ENCODE measurements at regions not wholly inside any gene's neighbourhood (a gene's known extent, or its start where the extent isn't known, plus 50 kb on each side); places are given as distances from the start of the nearest gene placed in this dataset.

DNA sequence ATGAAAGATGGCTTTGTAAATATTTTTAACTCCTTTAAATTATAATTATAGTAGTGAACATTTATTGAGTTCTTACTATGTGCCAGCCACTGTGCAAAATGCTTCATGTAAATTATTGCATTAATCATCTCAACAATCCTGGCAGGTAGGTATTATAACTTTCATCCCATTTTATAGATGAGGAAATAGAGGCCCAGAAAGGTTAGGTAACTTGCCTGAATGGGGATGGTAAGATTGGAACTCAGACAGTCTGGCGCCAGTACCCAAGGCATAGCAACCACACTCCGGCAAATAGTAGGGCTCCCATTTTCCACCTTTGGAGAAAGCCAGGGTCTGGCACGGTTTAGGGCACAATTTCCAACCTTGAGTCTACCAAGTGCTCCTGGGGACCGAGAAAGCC lies 129.8 kb downstream of the VEGFA start:
- TF ChIP-seq, protein P1, sequence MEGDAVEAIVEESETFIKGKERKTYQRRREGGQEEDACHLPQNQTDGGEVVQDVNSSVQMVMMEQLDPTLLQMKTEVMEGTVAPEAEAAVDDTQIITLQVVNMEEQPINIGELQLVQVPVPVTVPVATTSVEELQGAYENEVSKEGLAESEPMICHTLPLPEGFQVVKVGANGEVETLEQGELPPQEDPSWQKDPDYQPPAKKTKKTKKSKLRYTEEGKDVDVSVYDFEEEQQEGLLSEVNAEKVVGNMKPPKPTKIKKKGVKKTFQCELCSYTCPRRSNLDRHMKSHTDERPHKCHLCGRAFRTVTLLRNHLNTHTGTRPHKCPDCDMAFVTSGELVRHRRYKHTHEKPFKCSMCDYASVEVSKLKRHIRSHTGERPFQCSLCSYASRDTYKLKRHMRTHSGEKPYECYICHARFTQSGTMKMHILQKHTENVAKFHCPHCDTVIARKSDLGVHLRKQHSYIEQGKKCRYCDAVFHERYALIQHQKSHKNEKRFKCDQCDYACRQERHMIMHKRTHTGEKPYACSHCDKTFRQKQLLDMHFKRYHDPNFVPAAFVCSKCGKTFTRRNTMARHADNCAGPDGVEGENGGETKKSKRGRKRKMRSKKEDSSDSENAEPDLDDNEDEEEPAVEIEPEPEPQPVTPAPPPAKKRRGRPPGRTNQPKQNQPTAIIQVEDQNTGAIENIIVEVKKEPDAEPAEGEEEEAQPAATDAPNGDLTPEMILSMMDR (IDR thresholded peaks at IDR 0.05; ENCODE audit: low read depth, low read length) = no peak
- TF ChIP-seq POLR2A (IDR thresholded peaks at IDR 0.05; ENCODE audit: extremely low read depth, insufficient read length) (no peak), MYC (IDR thresholded peaks at IDR 0.05; ENCODE audit: low read depth, low read length) (no peak)
- TF ChIP-seq, protein P2, sequence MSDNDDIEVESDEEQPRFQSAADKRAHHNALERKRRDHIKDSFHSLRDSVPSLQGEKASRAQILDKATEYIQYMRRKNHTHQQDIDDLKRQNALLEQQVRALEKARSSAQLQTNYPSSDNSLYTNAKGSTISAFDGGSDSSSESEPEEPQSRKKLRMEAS (IDR thresholded peaks at IDR 0.05; ENCODE audit: low read depth, low read length) = no peak
- DNase-seq (ENCODE audit: low read depth) = no peak
- H3K4me3 ChIP-seq (ENCODE audit: low read depth, low read length) = no peak overlapping the region

DNA sequence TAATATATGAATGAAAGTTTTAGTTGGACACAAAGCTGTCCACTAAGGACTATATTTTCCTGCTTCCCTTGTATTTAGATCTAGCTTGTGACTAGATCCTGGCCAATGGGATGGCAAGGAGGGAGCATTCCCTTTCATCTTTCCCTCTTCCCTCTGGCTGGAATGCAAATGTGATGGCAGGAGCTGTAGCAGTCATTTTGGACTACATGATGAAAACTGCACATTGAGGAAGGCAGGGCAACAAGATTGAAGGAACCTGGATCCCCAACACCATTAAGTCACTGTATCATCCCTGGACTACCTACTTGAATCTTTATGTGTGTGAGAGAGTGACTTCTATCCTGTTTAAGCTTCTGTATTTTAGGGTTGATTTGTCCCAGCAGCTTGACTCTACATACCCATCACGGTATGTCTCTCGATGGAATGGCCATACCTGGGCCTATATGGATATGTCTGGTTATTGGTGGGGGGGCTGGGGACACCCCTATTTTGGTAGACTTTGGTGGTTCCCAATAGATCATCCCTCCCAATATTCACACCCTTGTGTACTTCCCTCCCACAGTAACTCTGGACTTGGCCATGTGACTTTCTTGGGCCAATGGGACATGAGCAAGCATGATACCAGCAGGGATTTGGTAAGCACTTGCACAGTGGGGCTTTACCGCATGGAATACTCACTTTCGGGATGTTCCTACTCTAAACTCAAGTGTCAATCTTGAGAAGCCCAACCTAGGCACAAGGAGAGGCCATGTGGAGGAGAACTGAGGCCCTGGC lies 128.5 kb downstream of the VEGFA start:
- TF ChIP-seq, protein P1 (IDR thresholded peaks at IDR 0.05; ENCODE audit: low read depth, low read length) = no peak
- TF ChIP-seq, protein P2 (IDR thresholded peaks at IDR 0.05; ENCODE audit: low read depth, low read length) = no peak
- TF ChIP-seq POLR2A (IDR thresholded peaks at IDR 0.05; ENCODE audit: extremely low read depth, insufficient read length) (no peak), MYC (IDR thresholded peaks at IDR 0.05; ENCODE audit: low read depth, low read length) (no peak)
- H3K4me3 ChIP-seq (ENCODE audit: low read depth, low read length) = no peak overlapping the region
- no peak for DNase-seq (ENCODE audit: low read depth)

DNA sequence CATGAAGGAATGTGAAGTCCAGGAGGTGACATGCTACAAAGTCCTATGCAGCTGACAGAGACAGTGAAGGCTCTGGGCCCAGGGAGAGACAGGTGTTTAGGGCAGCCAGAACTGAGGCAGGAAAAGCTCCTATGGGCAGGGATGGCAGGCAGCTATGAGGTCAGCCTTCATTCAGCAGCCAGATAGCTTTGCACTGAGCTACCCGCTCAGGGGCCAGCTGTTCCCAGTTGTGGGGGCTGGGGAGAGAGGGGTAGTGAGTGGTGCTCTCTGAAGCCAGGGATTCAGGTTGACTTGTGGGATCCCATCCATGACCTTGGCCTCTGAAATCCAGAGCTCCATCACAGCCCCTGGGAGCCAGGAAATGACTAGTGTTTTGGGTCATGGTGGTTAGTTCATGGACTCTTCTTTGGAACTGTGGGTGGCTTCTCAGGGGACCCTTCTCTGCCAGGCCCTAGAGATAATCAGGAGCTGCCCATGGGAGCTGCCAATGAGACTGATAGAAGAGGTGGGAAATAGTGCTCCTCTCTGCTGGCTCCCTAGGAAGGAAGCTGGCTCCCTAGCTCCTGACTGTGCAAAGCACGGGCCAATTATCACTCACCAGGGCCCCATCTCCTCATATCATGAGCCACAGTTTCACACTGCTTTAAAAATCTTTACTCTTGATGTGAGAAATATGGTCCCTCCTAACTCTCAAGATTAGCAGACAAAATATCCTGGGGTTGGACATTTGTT lies 127.7 kb downstream of the VEGFA start:
- H3K4me3 ChIP-seq (ENCODE audit: low read depth, low read length) = no peak overlapping the region
- no peak for TF ChIP-seq MYC (IDR thresholded peaks at IDR 0.05; ENCODE audit: low read depth, low read length)
- TF ChIP-seq, protein P1 (IDR thresholded peaks at IDR 0.05; ENCODE audit: low read depth, low read length) = no peak
- TF ChIP-seq POLR2A (IDR thresholded peaks at IDR 0.05; ENCODE audit: extremely low read depth, insufficient read length) = no peak
- TF ChIP-seq, protein P2 (IDR thresholded peaks at IDR 0.05; ENCODE audit: low read depth, low read length) = no peak
- no peak for DNase-seq (ENCODE audit: low read depth)

DNA sequence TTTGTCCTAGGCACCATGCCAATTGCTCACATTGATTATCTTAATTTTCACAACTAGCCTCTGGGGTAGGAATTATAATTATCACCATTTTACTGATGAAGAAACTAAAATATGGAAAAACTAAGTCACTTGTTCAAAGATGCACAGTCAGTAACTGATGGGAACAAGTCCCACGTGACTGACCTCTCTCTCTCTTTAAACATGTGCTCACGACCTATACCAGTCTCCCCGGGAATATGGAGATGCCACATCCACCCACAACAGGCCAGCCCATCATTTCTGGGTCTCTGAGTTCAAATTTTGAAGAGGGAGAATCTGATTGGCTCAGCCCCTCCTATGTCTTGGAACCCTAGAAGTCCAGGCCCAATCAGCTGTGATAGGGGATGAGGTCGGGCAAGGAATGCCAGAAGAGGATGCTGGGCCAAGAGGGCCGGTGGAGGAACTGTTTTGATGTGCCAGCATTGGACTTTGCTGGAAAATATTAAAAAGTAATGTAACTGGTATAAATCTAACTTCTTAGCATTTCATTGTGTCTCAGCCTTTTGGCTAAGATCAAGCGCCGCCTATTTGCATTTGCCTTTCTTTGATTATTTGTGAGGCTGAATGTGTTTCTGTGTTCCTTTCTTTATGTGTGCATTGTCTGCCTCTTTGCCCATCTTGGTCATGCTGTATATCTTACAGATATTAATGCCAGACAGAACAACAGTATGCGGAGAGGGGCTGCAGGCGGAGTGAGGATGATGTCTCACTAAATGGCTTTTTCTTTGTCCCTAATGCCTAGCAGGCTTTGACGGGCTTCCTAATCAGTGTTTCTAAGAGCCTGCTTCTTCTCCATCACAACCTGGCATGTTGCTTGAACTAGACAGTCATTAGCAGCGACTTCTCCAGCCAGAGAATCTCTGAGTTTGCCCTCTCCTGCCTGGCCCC lies 126.6 kb downstream of the VEGFA start:
- DNase-seq (ENCODE audit: low read depth) = no peak
- no peak overlapping the region for H3K4me3 ChIP-seq (ENCODE audit: low read depth, low read length)
- TF ChIP-seq, protein P2 (IDR thresholded peaks at IDR 0.05; ENCODE audit: low read depth, low read length) = no peak

DNA sequence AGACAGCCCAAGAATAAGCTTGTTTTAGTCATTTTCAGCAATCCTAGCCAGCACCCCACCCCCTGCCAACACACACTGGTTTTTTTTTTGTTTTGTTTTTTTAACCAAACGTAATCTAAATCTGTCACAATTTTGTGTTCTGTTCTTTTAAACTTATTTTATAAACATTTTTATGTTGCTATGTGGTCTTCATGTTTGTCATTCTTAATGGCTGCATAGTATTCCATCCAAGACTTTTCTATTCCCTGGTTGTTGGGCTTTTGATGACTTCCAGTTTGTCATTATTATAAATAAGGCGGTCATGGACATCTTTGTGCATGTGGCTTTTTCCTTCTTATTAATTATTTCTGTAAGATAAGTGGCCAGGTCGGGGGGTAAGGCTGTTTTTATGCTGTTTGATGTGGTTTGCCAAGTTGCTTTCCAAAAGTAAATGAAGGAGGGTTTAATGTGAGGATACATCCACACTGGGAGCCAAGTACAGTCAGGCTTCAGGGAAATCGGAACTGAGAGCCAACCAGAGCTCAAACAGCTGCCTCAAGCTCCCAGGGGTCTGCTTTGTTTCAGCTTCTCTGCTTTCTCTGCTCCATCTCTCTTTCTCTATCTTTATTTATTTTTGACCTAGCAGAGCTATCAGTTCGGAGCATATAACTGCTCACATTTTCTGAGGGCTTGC lies 125.8 kb downstream of the VEGFA start:
- no peak overlapping the region for H3K4me3 ChIP-seq (ENCODE audit: low read depth, low read length)
- TF ChIP-seq, protein P2 (IDR thresholded peaks at IDR 0.05; ENCODE audit: low read depth, low read length) = no peak
- no peak for TF ChIP-seq POLR2A (IDR thresholded peaks at IDR 0.05; ENCODE audit: extremely low read depth, insufficient read length)
- TF ChIP-seq, protein P1 (IDR thresholded peaks at IDR 0.05; ENCODE audit: low read depth, low read length) = no peak
- no peak for TF ChIP-seq MYC (IDR thresholded peaks at IDR 0.05; ENCODE audit: low read depth, low read length)
- DNase-seq (ENCODE audit: low read depth) = no peak

Data from NB4 (cell line).